ENCODE measurements at regions not wholly inside any gene's neighbourhood (a gene's known extent, or its start where the extent isn't known, plus 50 kb on each side); places are given as distances from the start of the nearest gene placed in this dataset.

GRCh38 chr2:150873396-150873772 is 385.9 kb upstream of the RND3 start:
- H3K27me3 ChIP-seq (replicated peaks; ENCODE audit: control insufficient read depth, insufficient read depth, low read length, poor library complexity, severe bottlenecking): no peaks in the 10 kb centered on the region
- H3K4me3 ChIP-seq (ENCODE audit: insufficient read depth, low read depth, low read length, poor library complexity, severe bottlenecking): no peak overlapping the region
- no peaks in the 10 kb centered on the region for H3K4me1 ChIP-seq (ENCODE audit: control insufficient read depth, insufficient read depth, low read length, poor library complexity, severe bottlenecking)
- H3K27ac ChIP-seq (ENCODE audit: insufficient read depth, low read length, poor library complexity, severe bottlenecking): no peak overlapping the region
- no peak for DNase-seq
- no peaks in the 10 kb centered on the region for H3K9me3 ChIP-seq (ENCODE audit: control insufficient read depth, low read length)
- H3K36me3 ChIP-seq (ENCODE audit: control insufficient read depth, insufficient read depth, low read length): no peaks in the 10 kb centered on the region

GRCh38 chr2:150872756-150873395 is 385.4 kb upstream of the RND3 start:
- H3K36me3 ChIP-seq (ENCODE audit: control insufficient read depth, insufficient read depth, low read length): no peaks in the 10 kb centered on the region
- DNase-seq: no peak

DNA sequence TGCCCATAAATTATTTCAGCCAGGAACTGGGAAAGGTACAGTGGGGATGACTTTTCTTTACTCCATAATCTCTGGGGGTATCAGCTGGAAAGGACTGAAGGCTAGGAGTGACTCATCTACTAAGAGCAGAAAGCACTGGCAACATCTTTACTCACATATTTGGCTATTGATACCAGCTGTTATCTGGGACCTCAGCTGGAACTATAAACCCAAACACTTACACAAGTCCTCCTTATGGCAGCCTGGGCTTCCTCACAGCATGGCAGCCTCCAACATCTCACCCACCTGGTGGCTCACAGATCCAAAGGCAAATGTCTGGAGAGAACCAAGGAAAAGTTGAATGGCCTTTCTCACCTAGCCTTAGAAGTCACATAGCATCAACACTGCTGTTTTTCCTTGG is 379.0 kb upstream of the RND3 start:
- Histone ChIP-seq H3K27me3 (replicated peaks; ENCODE audit: control insufficient read depth, insufficient read depth, low read length, poor library complexity, severe bottlenecking) (no peaks in the 10 kb centered on the region), H3K4me3 (ENCODE audit: insufficient read depth, low read depth, low read length, poor library complexity, severe bottlenecking) (no peak overlapping the region), H3K27ac (ENCODE audit: insufficient read depth, low read length, poor library complexity, severe bottlenecking) (no peak overlapping the region), H3K4me1 (ENCODE audit: control insufficient read depth, insufficient read depth, low read length, poor library complexity, severe bottlenecking) (no peaks in the 10 kb centered on the region), H3K9me3 (ENCODE audit: control insufficient read depth, low read length) (no peaks in the 10 kb centered on the region), H3K36me3 (ENCODE audit: control insufficient read depth, insufficient read depth, low read length) (no peaks in the 10 kb centered on the region)
- DNase-seq: no peak

More at GRCh38 chr2:150872756-150873395, 385.4 kb upstream of the RND3 start:
- Histone ChIP-seq H3K4me3 (ENCODE audit: insufficient read depth, low read depth, low read length, poor library complexity, severe bottlenecking) (no peak overlapping the region), H3K9me3 (ENCODE audit: control insufficient read depth, low read length) (no peaks in the 10 kb centered on the region), H3K27ac (ENCODE audit: insufficient read depth, low read length, poor library complexity, severe bottlenecking) (no peak overlapping the region), H3K4me1 (ENCODE audit: control insufficient read depth, insufficient read depth, low read length, poor library complexity, severe bottlenecking) (no peaks in the 10 kb centered on the region), H3K27me3 (replicated peaks; ENCODE audit: control insufficient read depth, insufficient read depth, low read length, poor library complexity, severe bottlenecking) (no peaks in the 10 kb centered on the region)

- Histone ChIP-seq H3K4me3 (ENCODE audit: insufficient read depth, low read depth, low read length, poor library complexity, severe bottlenecking) (no peak overlapping the region), H3K27me3 (replicated peaks; ENCODE audit: control insufficient read depth, insufficient read depth, low read length, poor library complexity, severe bottlenecking) (no peaks in the 10 kb centered on the region), H3K9me3 (ENCODE audit: control insufficient read depth, low read length) (no peaks in the 10 kb centered on the region), H3K27ac (ENCODE audit: insufficient read depth, low read length, poor library complexity, severe bottlenecking) (no peak overlapping the region), H3K4me1 (ENCODE audit: control insufficient read depth, insufficient read depth, low read length, poor library complexity, severe bottlenecking) (no peaks in the 10 kb centered on the region), H3K36me3 (ENCODE audit: control insufficient read depth, insufficient read depth, low read length) (no peaks in the 10 kb centered on the region)
- no peak for DNase-seq
Observed at GRCh38 chr2:150863691-150864090, 376.2 kb upstream of the RND3 start.

- Histone ChIP-seq H3K27ac (ENCODE audit: insufficient read depth, low read length, poor library complexity, severe bottlenecking) (no peak overlapping the region), H3K4me3 (ENCODE audit: insufficient read depth, low read depth, low read length, poor library complexity, severe bottlenecking) (no peak overlapping the region), H3K27me3 (replicated peaks; ENCODE audit: control insufficient read depth, insufficient read depth, low read length, poor library complexity, severe bottlenecking) (no peaks in the 10 kb centered on the region), H3K4me1 (ENCODE audit: control insufficient read depth, insufficient read depth, low read length, poor library complexity, severe bottlenecking) (no peaks in the 10 kb centered on the region), H3K36me3 (ENCODE audit: control insufficient read depth, insufficient read depth, low read length) (no peaks in the 10 kb centered on the region), H3K9me3 (ENCODE audit: control insufficient read depth, low read length) (no peaks in the 10 kb centered on the region)
- no peak for DNase-seq
Observed at GRCh38 chr2:150860301-150860700, 372.8 kb upstream of the RND3 start.

DNA sequence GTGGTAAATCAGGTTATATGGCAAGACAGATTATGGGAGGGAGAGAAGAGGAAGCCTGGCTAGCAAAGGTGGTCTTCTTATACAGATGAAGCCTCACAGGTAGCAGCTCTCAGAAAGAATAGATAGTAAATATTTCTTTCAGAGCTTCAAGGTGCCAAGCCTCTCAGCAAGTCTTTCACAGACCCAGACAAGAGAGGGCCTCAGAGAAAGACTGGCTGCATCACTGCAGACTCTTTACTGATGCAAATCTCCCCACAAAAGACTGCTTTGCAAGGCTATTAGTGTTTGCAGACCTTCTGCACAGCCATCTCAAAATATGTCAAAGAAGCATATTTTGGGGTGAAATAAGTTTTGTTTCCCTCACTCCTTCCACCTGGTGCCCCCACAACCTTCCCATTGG is 372.4 kb upstream of the RND3 start:
- no peak for DNase-seq
- no peaks in the 10 kb centered on the region for H3K9me3 ChIP-seq (ENCODE audit: control insufficient read depth, low read length)
- no peaks in the 10 kb centered on the region for H3K4me1 ChIP-seq (ENCODE audit: control insufficient read depth, insufficient read depth, low read length, poor library complexity, severe bottlenecking)
- no peak overlapping the region for H3K27ac ChIP-seq (ENCODE audit: insufficient read depth, low read length, poor library complexity, severe bottlenecking)
- no peaks in the 10 kb centered on the region for H3K27me3 ChIP-seq (replicated peaks; ENCODE audit: control insufficient read depth, insufficient read depth, low read length, poor library complexity, severe bottlenecking)
- H3K36me3 ChIP-seq (ENCODE audit: control insufficient read depth, insufficient read depth, low read length): no peaks in the 10 kb centered on the region
- no peak overlapping the region for H3K4me3 ChIP-seq (ENCODE audit: insufficient read depth, low read depth, low read length, poor library complexity, severe bottlenecking)

GRCh38 chr2:150859162-150859561 is 371.7 kb upstream of the RND3 start:
- Histone ChIP-seq H3K27ac (ENCODE audit: insufficient read depth, low read length, poor library complexity, severe bottlenecking) (no peak overlapping the region), H3K4me3 (ENCODE audit: insufficient read depth, low read depth, low read length, poor library complexity, severe bottlenecking) (no peak overlapping the region), H3K4me1 (ENCODE audit: control insufficient read depth, insufficient read depth, low read length, poor library complexity, severe bottlenecking) (no peaks in the 10 kb centered on the region), H3K36me3 (ENCODE audit: control insufficient read depth, insufficient read depth, low read length) (no peaks in the 10 kb centered on the region), H3K9me3 (ENCODE audit: control insufficient read depth, low read length) (no peaks in the 10 kb centered on the region), H3K27me3 (replicated peaks; ENCODE audit: control insufficient read depth, insufficient read depth, low read length, poor library complexity, severe bottlenecking) (no peaks in the 10 kb centered on the region)
- no peak for DNase-seq

- Histone ChIP-seq H3K36me3 (ENCODE audit: control insufficient read depth, insufficient read depth, low read length) (no peaks in the 10 kb centered on the region), H3K9me3 (ENCODE audit: control insufficient read depth, low read length) (no peaks in the 10 kb centered on the region), H3K27me3 (replicated peaks; ENCODE audit: control insufficient read depth, insufficient read depth, low read length, poor library complexity, severe bottlenecking) (no peaks in the 10 kb centered on the region), H3K27ac (ENCODE audit: insufficient read depth, low read length, poor library complexity, severe bottlenecking) (no peak overlapping the region), H3K4me3 (ENCODE audit: insufficient read depth, low read depth, low read length, poor library complexity, severe bottlenecking) (no peak overlapping the region), H3K4me1 (ENCODE audit: control insufficient read depth, insufficient read depth, low read length, poor library complexity, severe bottlenecking) (no peaks in the 10 kb centered on the region)
- no peak for DNase-seq
Observed at GRCh38 chr2:150858382-150858781, 370.9 kb upstream of the RND3 start.

DNA sequence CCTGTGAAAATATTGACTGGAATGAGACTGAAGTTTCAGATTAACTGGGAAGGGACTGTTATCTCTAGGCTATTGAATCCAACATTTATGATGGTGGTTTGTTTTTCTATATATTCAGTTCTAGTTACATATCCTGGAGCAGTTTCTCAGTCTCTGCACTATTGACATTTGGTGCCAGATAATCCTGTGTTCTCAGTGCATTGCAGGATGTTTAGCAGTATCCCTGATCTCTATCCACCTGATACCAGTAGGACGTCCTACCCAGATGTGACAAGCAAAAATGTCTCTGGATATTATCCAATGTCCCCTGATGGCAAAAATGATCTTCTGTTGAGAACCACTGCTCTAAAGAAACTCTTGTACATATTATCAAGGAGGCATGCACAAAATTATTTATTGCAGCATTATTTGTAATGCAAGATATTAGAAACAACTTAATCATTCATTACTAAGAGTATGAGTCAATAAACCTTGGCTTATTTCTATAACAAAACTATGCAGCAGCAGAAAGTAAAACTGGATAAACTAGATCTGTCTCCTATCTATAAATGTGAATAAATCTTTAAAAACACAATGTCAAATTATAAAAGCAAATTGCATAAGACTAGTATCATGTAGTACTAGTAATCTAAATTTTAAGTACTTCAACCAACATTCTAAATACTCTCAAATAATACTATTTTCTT is 369.3 kb upstream of the RND3 start:
- Histone ChIP-seq H3K9me3 (ENCODE audit: control insufficient read depth, low read length) (no peaks in the 10 kb centered on the region), H3K36me3 (ENCODE audit: control insufficient read depth, insufficient read depth, low read length) (no peaks in the 10 kb centered on the region), H3K4me3 (ENCODE audit: insufficient read depth, low read depth, low read length, poor library complexity, severe bottlenecking) (no peak overlapping the region), H3K27ac (ENCODE audit: insufficient read depth, low read length, poor library complexity, severe bottlenecking) (no peak overlapping the region), H3K27me3 (replicated peaks; ENCODE audit: control insufficient read depth, insufficient read depth, low read length, poor library complexity, severe bottlenecking) (no peaks in the 10 kb centered on the region), H3K4me1 (ENCODE audit: control insufficient read depth, insufficient read depth, low read length, poor library complexity, severe bottlenecking) (no peaks in the 10 kb centered on the region)
- DNase-seq: no peak

GRCh38 chr2:150853263-150853662 is 365.8 kb upstream of the RND3 start:
- Histone ChIP-seq H3K4me3 (ENCODE audit: insufficient read depth, low read depth, low read length, poor library complexity, severe bottlenecking) (no peak overlapping the region), H3K36me3 (ENCODE audit: control insufficient read depth, insufficient read depth, low read length) (no peaks in the 10 kb centered on the region), H3K27ac (ENCODE audit: insufficient read depth, low read length, poor library complexity, severe bottlenecking) (no peak overlapping the region), H3K9me3 (ENCODE audit: control insufficient read depth, low read length) (no peaks in the 10 kb centered on the region), H3K4me1 (ENCODE audit: control insufficient read depth, insufficient read depth, low read length, poor library complexity, severe bottlenecking) (no peaks in the 10 kb centered on the region), H3K27me3 (replicated peaks; ENCODE audit: control insufficient read depth, insufficient read depth, low read length, poor library complexity, severe bottlenecking) (no peaks in the 10 kb centered on the region)
- no peak for DNase-seq

Measured in effector memory CD4-positive, alpha-beta T cell (primary cell).